ENCODE measurements at regions not wholly inside any gene's neighbourhood (a gene's known extent, or its start where the extent isn't known, plus 50 kb on each side); places are given as distances from the start of the nearest gene placed in this dataset.

DNA sequence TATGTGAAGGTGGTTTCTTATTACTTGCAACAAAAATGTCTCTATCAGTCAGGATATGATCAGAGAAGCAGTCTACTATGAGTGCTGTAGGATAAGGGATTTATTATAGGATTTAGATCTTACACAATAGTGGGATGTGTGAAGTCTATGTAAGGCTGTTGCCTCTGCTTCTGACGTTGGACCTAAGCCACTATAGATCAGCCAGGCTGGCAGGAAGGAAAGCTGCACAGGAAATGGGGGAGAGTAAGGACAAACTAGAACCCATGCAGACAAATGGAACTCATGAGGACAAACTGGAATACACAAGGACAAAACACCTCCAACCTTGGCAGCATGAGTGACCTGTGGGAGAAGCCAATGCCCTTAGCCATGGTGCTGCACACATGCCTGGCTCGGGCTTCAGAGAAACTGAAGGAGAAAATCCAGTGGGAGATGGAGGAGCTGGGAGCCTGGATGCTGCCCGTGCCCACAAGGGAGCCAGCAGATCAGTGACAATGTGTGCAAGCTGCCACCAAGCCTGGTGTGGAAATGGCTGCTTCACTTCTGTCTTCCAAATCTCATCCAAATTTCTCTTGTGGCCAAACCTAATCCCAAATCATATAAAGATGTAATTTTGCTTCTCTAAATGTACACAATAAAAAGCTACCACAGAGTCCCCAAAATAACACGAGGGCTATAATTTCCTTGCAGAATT, 147.0 kb upstream of the PCGF5 start:
- Histone ChIP-seq H3K27me3 (no peaks in the 10 kb centered on the region), H3K9me3 (no peaks in the 10 kb centered on the region), H3K4me1 (peaks cover 0 to 15% (median 9%) of the 10 kb centered on the region in 4 donors), H3K36me3 (no peaks in the 10 kb centered on the region), H3K4me3 (no peak overlapping the region), H3K27ac (no peak overlapping the region)
- WGBS, 2 donors, result 73 to 77% methylated on average over 4 of the region's 4 CpGs
- TF ChIP-seq, protein P1, sequence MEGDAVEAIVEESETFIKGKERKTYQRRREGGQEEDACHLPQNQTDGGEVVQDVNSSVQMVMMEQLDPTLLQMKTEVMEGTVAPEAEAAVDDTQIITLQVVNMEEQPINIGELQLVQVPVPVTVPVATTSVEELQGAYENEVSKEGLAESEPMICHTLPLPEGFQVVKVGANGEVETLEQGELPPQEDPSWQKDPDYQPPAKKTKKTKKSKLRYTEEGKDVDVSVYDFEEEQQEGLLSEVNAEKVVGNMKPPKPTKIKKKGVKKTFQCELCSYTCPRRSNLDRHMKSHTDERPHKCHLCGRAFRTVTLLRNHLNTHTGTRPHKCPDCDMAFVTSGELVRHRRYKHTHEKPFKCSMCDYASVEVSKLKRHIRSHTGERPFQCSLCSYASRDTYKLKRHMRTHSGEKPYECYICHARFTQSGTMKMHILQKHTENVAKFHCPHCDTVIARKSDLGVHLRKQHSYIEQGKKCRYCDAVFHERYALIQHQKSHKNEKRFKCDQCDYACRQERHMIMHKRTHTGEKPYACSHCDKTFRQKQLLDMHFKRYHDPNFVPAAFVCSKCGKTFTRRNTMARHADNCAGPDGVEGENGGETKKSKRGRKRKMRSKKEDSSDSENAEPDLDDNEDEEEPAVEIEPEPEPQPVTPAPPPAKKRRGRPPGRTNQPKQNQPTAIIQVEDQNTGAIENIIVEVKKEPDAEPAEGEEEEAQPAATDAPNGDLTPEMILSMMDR (IDR thresholded peaks at IDR 0.05), result no peak
- TF ChIP-seq EP300 (IDR thresholded peaks at IDR 0.05), result no peak
- TF ChIP-seq POLR2A (IDR thresholded peaks at IDR 0.05), result no peak
- no peak for TF ChIP-seq POLR2AphosphoS5 (IDR thresholded peaks at IDR 0.05)
- DNase-seq, result no peak
- intact Hi-C loops (cut with DNase I), result no loop called here

DNA sequence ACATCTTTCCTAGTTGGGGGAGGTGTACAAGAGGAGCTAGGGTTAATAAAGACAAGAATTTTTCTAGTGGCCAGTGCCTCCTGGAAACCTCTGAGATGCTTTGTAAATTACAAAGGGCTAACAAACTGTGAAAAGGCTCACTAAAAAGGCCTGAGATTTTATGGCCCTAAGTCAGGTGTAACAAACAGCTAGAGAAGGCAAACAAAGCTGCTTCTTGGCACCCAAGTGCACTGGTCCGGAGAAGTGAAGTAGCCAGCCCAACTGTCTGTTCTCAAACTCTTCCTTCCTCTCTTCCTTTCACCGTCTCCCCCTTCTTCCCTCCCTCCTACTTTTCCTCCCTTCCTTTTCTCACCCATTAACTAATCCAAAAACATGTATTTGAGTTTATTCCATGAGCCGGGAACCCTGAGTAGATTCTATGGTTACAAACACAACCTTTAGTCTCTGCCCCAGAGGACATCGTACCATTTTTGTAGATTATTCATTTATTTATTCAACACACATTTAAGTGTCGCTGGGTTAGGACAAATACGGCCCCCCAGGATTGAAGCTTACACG, 143.4 kb upstream of the PCGF5 start:
- H3K27ac ChIP-seq, result peak overlapping the region; percentile 12 to 52 (median 34)
- H3K27me3 ChIP-seq, result no peaks in the 10 kb centered on the region
- intact Hi-C loops (cut with DNase I), result no loop called here
- no peaks in the 10 kb centered on the region for H3K36me3 ChIP-seq
- TF ChIP-seq POLR2A (IDR thresholded peaks at IDR 0.05), result no peak
- TF ChIP-seq, protein P1 (IDR thresholded peaks at IDR 0.05), result no peak
- H3K9me3 ChIP-seq, result no peaks in the 10 kb centered on the region
- no peak overlapping the region for H3K4me3 ChIP-seq
- no peak for DNase-seq
- peaks cover 0 to 15% (median 9%) of the 10 kb centered on the region in 4 donors for H3K4me1 ChIP-seq
- WGBS, 2 donors, result 13 to 54% methylated on average over 7 of the region's 7 CpGs

DNA sequence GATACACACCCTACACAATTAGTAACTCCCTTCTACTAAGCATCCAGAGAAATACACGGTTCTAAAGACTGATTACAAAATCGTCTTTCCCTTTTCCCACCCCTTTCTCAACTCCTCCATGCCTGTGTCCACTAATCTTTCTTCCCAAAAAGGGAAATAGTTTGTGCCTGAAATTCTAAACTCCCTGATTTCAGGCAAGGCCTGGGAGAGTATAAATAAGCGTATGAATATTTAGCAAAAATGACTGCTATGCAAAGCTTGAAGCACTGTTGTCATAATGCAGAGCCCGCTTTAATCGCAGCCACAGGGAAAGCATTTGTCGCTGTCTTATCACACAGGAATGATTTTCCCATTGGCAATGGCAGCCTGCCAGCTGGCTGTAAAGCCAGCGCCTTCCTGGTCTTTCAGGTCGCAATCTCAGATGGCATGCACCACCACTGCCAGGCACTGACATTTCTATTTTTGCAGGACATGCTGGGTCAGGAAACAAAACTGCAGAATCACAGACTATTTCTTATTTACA, 142.9 kb upstream of the PCGF5 start:
- intact Hi-C loops (cut with DNase I), result no loop called here

GRCh38 chr10:91080776-91081175, 139.7 kb upstream of the PCGF5 start:
- intact Hi-C loops (cut with DNase I), result no loop called here
- no peak overlapping the region for H3K27ac ChIP-seq
- H3K4me1 ChIP-seq, result peaks cover 0 to 15% (median 9%) of the 10 kb centered on the region in 4 donors
- TF ChIP-seq, protein P1 (IDR thresholded peaks at IDR 0.05), result no peak
- TF ChIP-seq POLR2A (IDR thresholded peaks at IDR 0.05), result no peak
- TF ChIP-seq EP300 (IDR thresholded peaks at IDR 0.05), result no peak
- TF ChIP-seq POLR2AphosphoS5 (IDR thresholded peaks at IDR 0.05), result no peak
- WGBS, 2 donors, result 79 to 86% methylated on average over 1 of the region's 1 CpG
- no peak for DNase-seq
- H3K27me3 ChIP-seq, result no peaks in the 10 kb centered on the region
- no peaks in the 10 kb centered on the region for H3K9me3 ChIP-seq
- H3K36me3 ChIP-seq, result no peaks in the 10 kb centered on the region
- no peak overlapping the region for H3K4me3 ChIP-seq

More for the DNA sequence above, 142.9 kb upstream of the PCGF5 start:
- TF ChIP-seq, protein P1 (IDR thresholded peaks at IDR 0.05), result no peak
- TF ChIP-seq EP300 (IDR thresholded peaks at IDR 0.05), result no peak
- 13 to 57% methylated on average over 8 of the region's 8 CpGs for WGBS, 2 donors
- H3K4me1 ChIP-seq, result peaks cover 0 to 15% (median 9%) of the 10 kb centered on the region in 4 donors
- H3K36me3 ChIP-seq, result no peaks in the 10 kb centered on the region
- no peaks in the 10 kb centered on the region for H3K9me3 ChIP-seq
- DNase-seq, result no peak
- H3K4me3 ChIP-seq, result no peak overlapping the region
- no peaks in the 10 kb centered on the region for H3K27me3 ChIP-seq
- peak overlapping the region; percentile 12 to 52 (median 34) for H3K27ac ChIP-seq

Measured in sigmoid colon (tissue), 6 donors.